ENCODE measurements at regions not wholly inside any gene's neighbourhood (a gene's known extent, or its start where the extent isn't known, plus 50 kb on each side); places are given as distances from the start of the nearest gene placed in this dataset.

- TF ChIP-seq ZNF384 (IDR thresholded peaks at IDR 0.05) (no peak), LEF1 (IDR thresholded peaks at IDR 0.05; ENCODE audit: borderline replicate concordance) (no peak), FOXK2 (IDR thresholded peaks at IDR 0.05) (no peak)
Measured at GRCh38 chr5:107154593-107154992, 516.1 kb downstream of the EFNA5 start.

All from HEK293T (cell line).